Effector memory CD4-positive, alpha-beta T cell (primary cell): ENCODE measurements at regions not wholly inside any gene's neighbourhood (a gene's known extent, or its start where the extent isn't known, plus 50 kb on each side); places are given as distances from the start of the nearest gene placed in this dataset.

Source experiments
- DNase-seq, 3 donors: peaks; one replicate each; pipeline ENCODE4 v3.0.0-alpha.2; 2020
- H3K27ac ChIP-seq: 2 replicates; pipeline ENCODE4 v1.7.0; 2013; ENCODE audit warnings: mild to moderate bottlenecking, low read length, moderate library complexity; ENCODE audit not compliant: insufficient read depth, poor library complexity, severe bottlenecking
- H3K27me3 ChIP-seq: replicated peaks from 2 replicates; pipeline ENCODE4 v1.7.0; 2013; ENCODE audit warnings: mild to moderate bottlenecking, low read length; ENCODE audit not compliant: insufficient read depth, control insufficient read depth, poor library complexity, severe bottlenecking
- H3K36me3 ChIP-seq: 2 replicates; pipeline ENCODE4 v1.7.0; 2013; ENCODE audit warnings: mild to moderate bottlenecking, low read length, moderate library complexity; ENCODE audit not compliant: control insufficient read depth, insufficient read depth
- H3K4me1 ChIP-seq: 2 replicates; pipeline ENCODE4 v1.7.0; 2013; ENCODE audit warnings: low read length, mild to moderate bottlenecking; ENCODE audit not compliant: control insufficient read depth, insufficient read depth, poor library complexity, severe bottlenecking
- H3K4me3 ChIP-seq: 2 replicates; pipeline ENCODE4 v1.7.0; 2013; ENCODE audit warnings: low read length, low read depth, mild to moderate bottlenecking; ENCODE audit not compliant: insufficient read depth, poor library complexity, severe bottlenecking
- H3K9me3 ChIP-seq: 2 replicates; pipeline ENCODE4 v1.7.0; 2013; ENCODE audit warnings: mild to moderate bottlenecking, low read length, moderate library complexity; ENCODE audit not compliant: control insufficient read depth

- H3K27ac ChIP-seq, result no peak overlapping the region
- no peak overlapping the region for H3K4me3 ChIP-seq
- no peaks in the 10 kb centered on the region for H3K36me3 ChIP-seq
- DNase-seq, result no peak
- no peaks in the 10 kb centered on the region for H3K9me3 ChIP-seq
- no peaks in the 10 kb centered on the region for H3K4me1 ChIP-seq
- no peaks in the 10 kb centered on the region for H3K27me3 ChIP-seq
These were observed 136.4 kb upstream of the EEPD1 start for GRCh38 chr7:36016648-36017047.

GRCh38 chr7:36017111-36017510 is 135.9 kb upstream of the EEPD1 start:
- Histone ChIP-seq H3K36me3 (no peaks in the 10 kb centered on the region), H3K4me1 (no peaks in the 10 kb centered on the region), H3K27ac (no peak overlapping the region), H3K27me3 (no peaks in the 10 kb centered on the region), H3K9me3 (no peaks in the 10 kb centered on the region), H3K4me3 (no peak overlapping the region)
- no peak for DNase-seq

GRCh38 chr7:36018816-36019484 is 134.1 kb upstream of the EEPD1 start:
- no peak for DNase-seq
- Histone ChIP-seq H3K4me1 (no peaks in the 10 kb centered on the region), H3K27me3 (no peaks in the 10 kb centered on the region), H3K27ac (no peak overlapping the region), H3K9me3 (no peaks in the 10 kb centered on the region), H3K4me3 (no peak overlapping the region), H3K36me3 (no peaks in the 10 kb centered on the region)

- Histone ChIP-seq H3K9me3 (no peaks in the 10 kb centered on the region), H3K4me3 (no peak overlapping the region), H3K36me3 (no peaks in the 10 kb centered on the region), H3K27me3 (no peaks in the 10 kb centered on the region), H3K4me1 (no peaks in the 10 kb centered on the region), H3K27ac (no peak overlapping the region)
- no peak for DNase-seq
These were observed 133.5 kb upstream of the EEPD1 start for GRCh38 chr7:36019538-36019937.

- H3K27ac ChIP-seq, result no peak overlapping the region
- no peaks in the 10 kb centered on the region for H3K4me1 ChIP-seq
- no peaks in the 10 kb centered on the region for H3K27me3 ChIP-seq
- no peaks in the 10 kb centered on the region for H3K36me3 ChIP-seq
- no peaks in the 10 kb centered on the region for H3K9me3 ChIP-seq
- H3K4me3 ChIP-seq, result no peak overlapping the region
- no peak for DNase-seq
These were observed 133.1 kb upstream of the EEPD1 start for GRCh38 chr7:36019980-36020379.

GRCh38 chr7:36021367-36021766 is 131.7 kb upstream of the EEPD1 start:
- Histone ChIP-seq H3K36me3 (no peaks in the 10 kb centered on the region), H3K27me3 (no peaks in the 10 kb centered on the region), H3K27ac (no peak overlapping the region), H3K4me1 (no peaks in the 10 kb centered on the region), H3K9me3 (no peaks in the 10 kb centered on the region), H3K4me3 (no peak overlapping the region)
- no peak for DNase-seq

GRCh38 chr7:36021917-36022550 is 131.0 kb upstream of the EEPD1 start:
- no peak overlapping the region for H3K4me3 ChIP-seq

GRCh38 chr7:36023033-36023560 is 130.0 kb upstream of the EEPD1 start:
- Histone ChIP-seq H3K4me3 (no peak overlapping the region), H3K9me3 (no peaks in the 10 kb centered on the region), H3K27me3 (no peaks in the 10 kb centered on the region), H3K27ac (no peak overlapping the region), H3K4me1 (no peaks in the 10 kb centered on the region), H3K36me3 (no peaks in the 10 kb centered on the region)
- DNase-seq, result no peak

More at GRCh38 chr7:36021917-36022550, 131.0 kb upstream of the EEPD1 start:
- Histone ChIP-seq H3K9me3 (no peaks in the 10 kb centered on the region), H3K36me3 (no peaks in the 10 kb centered on the region), H3K27ac (no peak overlapping the region), H3K4me1 (no peaks in the 10 kb centered on the region), H3K27me3 (no peaks in the 10 kb centered on the region)
- DNase-seq, result no peak

- DNase-seq, result no peak
These were observed 127.9 kb upstream of the EEPD1 start for GRCh38 chr7:36025190-36025589.

GRCh38 chr7:36029311-36029710 is 123.7 kb upstream of the EEPD1 start:
- Histone ChIP-seq H3K4me1 (no peaks in the 10 kb centered on the region), H3K36me3 (no peaks in the 10 kb centered on the region), H3K4me3 (no peak overlapping the region), H3K9me3 (no peaks in the 10 kb centered on the region), H3K27me3 (no peaks in the 10 kb centered on the region), H3K27ac (no peak overlapping the region)
- DNase-seq, result no peak

More at GRCh38 chr7:36025190-36025589, 127.9 kb upstream of the EEPD1 start:
- Histone ChIP-seq H3K4me3 (no peak overlapping the region), H3K27ac (no peak overlapping the region), H3K27me3 (no peaks in the 10 kb centered on the region), H3K36me3 (no peaks in the 10 kb centered on the region), H3K4me1 (no peaks in the 10 kb centered on the region), H3K9me3 (no peaks in the 10 kb centered on the region)
